ENCODE measurements at regions not wholly inside any gene's neighbourhood (a gene's known extent, or its start where the extent isn't known, plus 50 kb on each side); places are given as distances from the start of the nearest gene placed in this dataset.

DNA sequence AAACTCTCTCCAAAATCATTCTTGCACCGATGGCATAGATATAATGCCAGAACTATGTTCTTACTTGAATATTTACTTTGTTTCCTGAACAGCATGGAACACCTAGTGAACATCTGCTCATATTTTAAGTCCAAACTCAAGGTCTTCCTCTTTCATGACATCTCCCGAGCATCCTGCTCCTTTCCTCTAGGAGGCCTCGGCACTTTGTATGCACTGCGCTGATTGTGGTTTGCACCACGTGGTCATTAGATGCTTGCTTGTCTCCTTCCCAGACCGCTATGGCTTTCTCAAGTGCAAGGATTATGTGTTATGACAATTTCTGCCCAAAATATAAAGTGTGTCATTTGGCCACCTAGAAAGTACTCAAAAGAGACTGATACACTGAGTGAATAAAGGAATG, 912.0 kb downstream of the GALC start:
- no peak for DNase-seq

- DNase-seq, result no peak
These were observed 912.8 kb downstream of the GALC start for GRCh38 chr14:87080146-87080545.

DNA sequence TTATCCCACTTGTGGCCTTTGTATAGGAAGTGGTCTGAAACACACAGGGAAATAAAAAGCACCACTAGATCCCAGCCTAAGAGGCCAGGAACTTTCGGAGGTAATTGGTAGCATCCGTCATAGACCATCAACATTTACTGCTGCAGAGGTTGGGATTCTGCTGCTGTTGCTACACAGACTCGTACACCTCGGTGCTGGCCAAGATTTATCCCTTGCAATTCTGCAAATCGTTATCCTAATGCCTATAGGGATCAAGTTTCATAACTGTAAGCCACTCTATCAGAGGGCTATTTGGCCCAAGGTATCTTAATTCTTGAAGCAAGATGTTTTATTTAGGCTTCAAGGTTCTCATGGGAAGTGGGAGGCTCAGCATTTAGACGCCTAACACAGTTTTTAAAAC, 913.6 kb downstream of the GALC start:
- no peak for DNase-seq

DNA sequence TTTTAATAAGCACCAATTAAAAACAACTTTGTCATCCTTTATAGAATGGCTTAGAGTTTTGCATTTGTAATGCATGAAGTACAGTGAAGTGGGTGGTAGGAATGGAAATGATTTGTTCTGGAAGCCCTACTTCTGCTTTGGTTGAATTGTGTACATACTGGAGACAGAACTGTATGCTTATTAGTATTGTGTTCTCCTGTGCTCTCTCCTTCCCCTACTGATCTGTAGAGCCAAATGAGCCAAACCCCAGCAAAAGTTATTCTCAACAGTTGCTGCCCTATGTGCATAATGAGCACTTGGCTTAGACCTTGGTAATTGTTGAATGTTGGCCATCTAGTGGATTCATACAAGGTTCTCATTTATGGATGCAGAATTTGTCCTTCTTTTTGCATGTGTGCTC, 916.1 kb downstream of the GALC start:
- DNase-seq, result no peak

GRCh38 chr14:87076146-87076545, 916.8 kb downstream of the GALC start:
- DNase-seq, result no peak

DNA sequence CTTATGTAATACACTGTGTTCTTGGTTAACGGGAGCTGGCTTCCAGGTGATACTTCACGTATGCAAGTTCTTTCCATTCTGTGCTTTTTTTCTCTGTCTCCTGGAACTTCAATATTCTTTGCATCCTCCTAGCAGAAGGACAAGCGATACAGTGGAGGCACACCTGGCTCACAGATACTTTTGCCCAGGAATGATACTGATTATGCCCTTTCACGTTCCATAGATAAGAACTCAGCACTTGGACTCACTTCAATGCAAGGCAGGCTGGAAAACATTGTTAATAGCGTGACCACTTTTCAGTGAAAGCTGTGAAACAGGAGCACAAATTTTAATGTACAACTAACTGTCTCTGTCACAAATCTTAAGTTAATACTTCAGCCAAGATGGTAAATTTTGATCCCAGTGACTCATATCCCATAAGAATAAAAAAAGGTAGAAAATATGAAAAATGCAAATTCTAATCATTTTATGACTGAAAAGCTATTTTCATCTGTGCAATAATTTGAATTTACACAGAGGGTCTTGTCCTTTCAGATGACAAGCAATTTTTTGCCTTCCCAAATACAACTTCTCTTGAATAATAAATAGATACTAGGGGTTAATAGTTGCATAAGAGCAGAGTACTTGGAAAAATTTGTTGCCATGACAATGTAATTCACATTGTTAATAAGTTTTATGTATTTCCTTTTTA, 919.0 kb downstream of the GALC start:
- DNase-seq, result no peak

- DNase-seq, result no peak
These were observed 925.4 kb downstream of the GALC start for GRCh38 chr14:87067591-87067990.

DNA sequence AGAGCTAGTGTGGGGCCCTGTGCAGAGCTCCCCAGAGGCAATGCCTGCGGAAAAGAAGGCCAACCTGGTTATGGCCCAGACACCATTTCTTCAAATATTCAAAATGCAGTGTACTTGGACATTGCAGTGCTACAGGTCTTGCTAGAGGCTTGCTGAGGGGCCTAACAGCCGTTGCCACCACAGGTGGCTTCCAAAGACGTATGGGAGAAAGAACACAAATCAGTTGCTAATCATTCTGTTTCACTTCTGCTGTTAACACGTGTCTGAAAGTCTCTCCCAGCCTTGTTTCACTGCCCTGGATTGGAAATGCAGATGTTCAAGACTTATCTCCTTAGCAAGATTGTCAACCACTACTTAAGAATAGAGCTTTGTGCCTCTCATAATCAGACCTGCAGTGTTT, 925.9 kb downstream of the GALC start:
- DNase-seq, result no peak

DNA sequence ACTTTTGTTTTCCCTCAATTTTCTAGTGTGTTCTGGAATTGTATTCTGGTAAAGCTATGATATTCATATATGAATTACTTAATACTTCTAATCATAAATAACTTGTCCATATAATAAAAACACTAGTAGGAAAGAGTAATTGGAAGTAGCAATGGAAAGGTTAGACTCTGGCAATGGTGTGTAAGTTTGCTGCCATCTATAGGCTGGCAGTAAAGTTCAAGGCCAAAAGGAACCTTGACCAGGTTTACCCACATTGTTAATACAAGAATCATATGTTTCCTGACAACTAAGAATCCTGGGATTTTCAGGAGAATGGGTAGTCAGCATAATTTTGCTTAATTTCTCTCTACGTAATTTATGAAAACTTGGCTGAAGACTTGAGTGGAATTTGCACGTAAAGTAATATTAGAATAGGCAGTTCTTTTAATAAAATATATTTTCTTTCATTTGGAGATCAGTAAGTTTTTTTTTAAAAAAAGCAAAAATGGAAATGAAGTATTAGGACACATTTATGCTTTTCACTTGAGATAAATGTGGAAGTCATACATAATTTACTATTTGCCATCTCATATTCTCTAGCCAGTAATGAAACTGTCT, 926.7 kb downstream of the GALC start:
- no peak for DNase-seq

GRCh38 chr14:87065366-87065765, 927.6 kb downstream of the GALC start:
- no peak for DNase-seq

DNA sequence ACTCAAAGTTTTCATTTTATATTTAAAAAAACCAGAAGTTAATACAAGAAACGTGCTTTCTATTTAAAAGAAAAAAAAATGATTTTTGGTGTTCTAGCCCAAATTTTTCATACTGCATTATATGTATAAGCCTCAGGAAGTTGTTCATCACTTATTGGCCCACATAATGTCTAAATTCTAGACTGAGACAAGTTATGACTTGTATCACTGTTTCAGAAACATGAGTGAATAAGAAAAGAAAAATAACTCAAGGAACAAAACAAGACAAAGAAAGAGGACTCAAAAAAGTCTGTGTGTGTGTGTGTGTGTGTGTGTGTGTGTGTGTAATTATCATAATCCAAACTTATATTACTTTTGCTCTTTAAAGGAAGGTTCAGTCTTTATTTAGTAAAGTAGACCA, 929.8 kb downstream of the GALC start:
- DNase-seq, result no peak

GRCh38 chr14:87060405-87060804, 932.6 kb downstream of the GALC start:
- DNase-seq, result no peak

GRCh38 chr14:87059060-87059839, 933.7 kb downstream of the GALC start:
- DNase-seq, result no peak

- DNase-seq, result no peak
These were observed 938.0 kb downstream of the GALC start for GRCh38 chr14:87055007-87055406.

- DNase-seq, result no peak
These were observed 940.2 kb downstream of the GALC start for GRCh38 chr14:87052646-87053225.

DNA sequence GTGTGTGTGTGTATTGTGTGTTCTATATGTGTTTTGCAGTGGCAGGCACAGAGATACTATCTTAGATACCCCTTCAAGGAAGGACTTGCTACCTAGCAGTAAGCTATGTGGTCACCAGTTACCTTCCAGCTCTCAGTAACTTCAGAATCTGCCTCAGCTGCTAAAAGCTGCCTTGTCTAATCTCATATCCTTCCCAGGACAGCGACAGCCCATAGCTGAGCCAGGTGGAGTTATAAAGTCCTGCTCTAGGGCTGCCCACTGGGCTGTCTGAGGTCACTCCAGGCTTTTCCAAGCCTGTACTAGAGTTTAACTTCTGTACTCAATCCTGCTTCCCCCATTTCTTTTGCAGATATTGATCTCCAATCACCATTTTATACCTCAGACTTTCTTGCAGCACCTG, 942.6 kb downstream of the GALC start:
- DNase-seq, result no peak

DNA sequence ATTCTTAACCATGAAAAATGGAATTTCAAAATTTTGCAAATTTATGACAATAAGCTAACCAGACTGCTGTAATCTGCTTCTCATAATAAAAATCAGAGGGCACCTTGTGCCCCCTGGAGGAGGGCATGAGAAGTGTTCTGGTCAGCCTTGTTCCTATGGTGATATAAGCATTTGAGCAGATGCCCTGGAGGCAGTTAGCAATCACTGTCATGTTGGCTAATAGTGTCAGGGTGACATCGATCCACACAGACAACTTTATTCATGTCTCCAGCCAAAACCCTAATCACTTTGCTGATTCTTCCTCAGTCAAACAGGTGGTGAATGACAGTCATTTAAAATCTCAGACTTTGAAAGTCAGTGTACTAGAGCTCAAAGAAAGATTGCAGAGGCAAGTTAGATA, 943.0 kb downstream of the GALC start:
- DNase-seq, result peak in 1 of 2 donors; percentile 0

- no peak for DNase-seq
These were observed 946.0 kb downstream of the GALC start for GRCh38 chr14:87046960-87047359.

- no peak for DNase-seq
These were observed 947.0 kb downstream of the GALC start for GRCh38 chr14:87045956-87046355.

DNA sequence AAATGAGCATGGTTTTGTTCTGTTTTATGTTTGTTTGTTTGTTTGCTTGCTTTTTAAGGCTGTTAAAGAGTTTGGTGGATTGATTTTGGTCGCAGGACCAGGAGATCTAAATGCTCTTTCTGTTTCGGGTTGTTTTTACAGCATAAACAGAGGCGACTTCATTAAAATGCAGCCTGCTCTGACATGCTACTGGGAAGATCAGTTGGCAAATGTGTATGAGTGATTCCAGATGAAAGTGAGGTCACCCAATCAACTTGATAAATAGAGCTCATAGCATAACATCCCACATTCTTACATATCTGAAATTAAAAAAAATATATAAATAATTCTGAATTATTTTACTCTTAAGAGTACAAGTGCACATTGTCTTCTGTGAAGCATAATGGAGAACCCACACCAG, 947.7 kb downstream of the GALC start:
- no peak for DNase-seq

GRCh38 chr14:87044807-87045206, 948.2 kb downstream of the GALC start:
- DNase-seq, result no peak

DNA sequence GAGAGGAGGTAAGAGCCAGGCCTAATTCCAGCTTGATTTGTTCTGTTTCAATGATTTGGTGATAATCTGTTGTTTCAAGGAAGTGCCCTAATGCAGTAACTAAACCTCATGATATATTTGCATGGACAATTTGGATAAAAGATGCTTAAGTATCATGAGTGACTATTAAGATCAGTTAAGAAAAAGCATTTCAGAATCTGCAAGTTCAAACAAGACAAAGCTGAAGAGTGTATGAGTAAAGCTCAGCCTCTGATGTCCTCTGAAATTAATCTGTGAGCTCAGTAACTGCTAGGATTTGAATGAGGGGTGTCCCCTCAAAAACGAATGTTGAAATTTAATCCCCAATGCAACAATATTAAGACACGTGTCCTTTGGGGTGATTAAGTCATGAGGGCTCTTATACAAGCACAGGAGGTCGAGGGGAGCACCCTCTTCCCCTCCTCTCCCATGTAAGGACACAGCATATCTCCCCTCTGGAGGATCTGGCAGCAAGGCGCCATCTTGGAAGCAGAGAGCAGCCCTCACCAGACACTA, 949.2 kb downstream of the GALC start:
- DNase-seq, result no peak

DNA sequence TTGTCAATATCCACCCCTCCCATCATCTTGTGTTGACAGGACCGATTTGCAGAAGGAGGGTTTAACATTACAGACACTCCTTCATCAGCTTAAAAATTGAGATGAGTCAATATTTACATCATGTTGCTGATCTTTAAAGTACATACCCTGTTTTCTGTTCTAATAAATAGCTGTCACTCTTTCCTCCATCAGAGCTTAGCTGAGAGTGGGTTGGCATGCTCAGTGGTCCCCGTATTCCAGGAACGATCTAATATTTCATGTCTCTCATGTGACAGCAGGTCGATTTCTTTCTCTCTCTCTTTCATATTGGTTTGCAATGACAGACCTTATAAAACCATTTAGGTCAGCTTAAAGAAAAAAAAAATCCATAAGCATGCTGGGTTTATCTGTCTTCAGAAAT, 950.6 kb downstream of the GALC start:
- no peak for DNase-seq

Data from CD4-positive, alpha-beta T cell treated with Interferon alpha-2 for 1 hour (primary cell).